GM04503 (cell line): ENCODE measurements at regions not wholly inside any gene's neighbourhood (a gene's known extent, or its start where the extent isn't known, plus 50 kb on each side); places are given as distances from the start of the nearest gene placed in this dataset.

Source experiments
- DNase-seq: peaks from one replicate; pipeline ENCODE4 v3.0.0-alpha.2; 2012; ENCODE audit warnings: low read depth

DNA sequence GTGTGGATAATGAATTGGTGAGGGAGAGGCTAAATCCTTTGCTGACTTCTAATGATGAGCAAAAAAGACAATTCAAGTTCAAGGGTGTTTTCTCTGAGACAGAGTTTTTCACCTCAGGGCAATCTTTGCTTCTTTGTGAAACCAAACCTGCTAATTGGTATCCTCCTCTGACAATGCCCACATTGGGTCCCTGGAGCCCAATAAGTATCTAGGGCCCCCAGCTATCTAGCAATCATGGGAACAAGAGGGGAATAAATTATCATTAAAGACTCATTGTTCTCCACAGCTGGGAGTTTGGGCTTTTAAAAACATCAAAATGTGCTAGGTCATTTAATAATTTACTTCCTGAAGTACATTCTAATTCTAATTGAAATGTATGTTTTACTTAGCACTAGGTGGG is 227.3 kb downstream of the TMEM167A start:
- no peak for DNase-seq

DNA sequence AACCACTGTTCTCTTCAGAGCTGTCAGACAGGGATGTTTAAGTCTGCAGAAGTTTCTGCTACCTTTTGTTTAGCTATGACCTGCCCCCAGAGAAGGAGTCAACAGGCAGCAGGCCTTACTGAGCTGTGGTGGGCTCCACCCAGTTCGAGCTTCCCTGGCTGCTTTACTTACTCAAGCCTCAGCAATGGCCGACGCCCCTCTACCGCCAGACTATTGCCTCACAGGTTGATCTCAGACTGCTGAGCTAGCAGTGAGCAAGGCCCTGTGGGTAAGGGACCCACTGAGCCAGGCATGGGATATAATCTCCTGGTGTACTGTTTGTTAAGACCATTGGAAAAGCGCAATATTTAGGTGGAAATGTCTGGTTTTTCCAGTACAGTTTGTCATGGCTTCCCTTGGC is 229.6 kb downstream of the TMEM167A start:
- DNase-seq: no peak

DNA sequence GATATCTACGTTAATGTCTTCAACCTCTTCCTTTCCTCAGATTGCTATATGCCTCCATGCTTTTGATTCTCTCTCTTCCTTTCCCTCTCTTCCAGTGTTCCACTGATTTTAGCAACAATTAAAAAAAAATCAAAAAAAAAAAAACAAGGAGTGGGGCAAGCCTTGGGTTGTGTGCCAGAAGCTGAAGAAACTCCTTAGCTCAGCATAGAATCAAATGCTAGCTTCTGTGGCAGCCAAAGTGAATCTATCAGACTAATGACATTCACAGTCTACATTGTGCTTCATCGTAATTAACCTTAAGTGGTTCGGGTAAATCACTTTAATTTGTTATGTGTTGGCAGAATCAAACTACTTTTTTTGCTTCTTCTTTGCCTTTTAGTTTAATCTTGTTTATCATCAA is 237.3 kb downstream of the TMEM167A start:
- DNase-seq: no peak

DNA sequence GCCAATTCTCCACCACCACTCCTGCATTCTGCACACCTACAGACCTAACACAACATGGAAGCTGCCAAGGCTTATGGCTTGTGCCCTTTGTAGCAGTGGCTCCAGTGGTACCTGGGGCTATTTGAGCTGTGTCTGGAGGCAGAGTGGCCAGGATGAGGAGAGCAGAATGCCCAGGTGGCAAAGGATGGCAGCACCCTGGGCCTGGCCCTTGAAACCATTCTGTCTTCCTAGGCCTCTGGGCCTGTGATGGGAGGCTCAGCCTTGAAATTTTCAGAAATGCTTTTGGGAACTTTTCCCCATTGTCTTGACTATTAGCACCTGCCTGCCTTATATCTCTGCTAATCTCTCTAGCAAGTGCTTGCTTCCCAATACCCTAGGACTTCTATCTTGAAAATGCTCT is 241.7 kb downstream of the TMEM167A start:
- DNase-seq: no peak

DNA sequence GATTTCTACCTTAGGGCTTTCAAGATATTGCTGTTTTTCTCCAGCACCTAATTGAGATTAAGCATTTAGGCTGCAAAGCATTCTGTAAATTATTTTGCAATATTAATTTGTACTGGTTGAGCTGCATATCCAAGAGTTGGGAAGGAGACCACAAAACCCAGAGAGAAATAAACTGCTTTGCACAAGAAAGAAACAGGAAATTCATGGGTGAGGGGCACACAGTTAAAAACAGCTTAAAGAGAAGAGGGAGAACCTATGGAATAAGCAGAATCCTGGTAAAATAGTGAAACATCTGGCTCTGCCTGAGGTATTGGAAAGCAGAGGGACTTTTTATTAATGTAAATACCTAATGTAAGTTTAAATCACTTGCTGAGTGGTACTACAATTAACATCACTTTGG is 243.0 kb downstream of the TMEM167A start:
- no peak for DNase-seq

DNA sequence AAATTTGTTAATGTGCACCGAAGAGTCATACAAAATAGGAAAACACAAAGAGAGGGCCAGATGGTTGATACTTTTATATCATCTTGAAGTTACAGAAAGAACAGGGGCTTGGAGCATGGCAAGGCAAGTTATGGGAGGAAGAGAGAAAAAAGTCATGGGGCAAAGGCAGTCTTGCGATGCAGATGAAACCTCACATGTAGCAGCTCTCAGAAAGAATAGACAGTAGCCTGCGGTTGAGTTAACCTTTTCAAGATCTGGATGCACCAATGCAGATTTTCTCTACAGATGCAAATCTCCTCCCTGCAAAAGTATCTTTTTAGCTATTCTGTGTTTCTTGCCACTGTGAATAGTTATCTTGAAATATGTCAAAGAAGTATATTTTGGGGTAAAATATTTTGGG is 243.9 kb downstream of the TMEM167A start:
- DNase-seq: no peak

DNA sequence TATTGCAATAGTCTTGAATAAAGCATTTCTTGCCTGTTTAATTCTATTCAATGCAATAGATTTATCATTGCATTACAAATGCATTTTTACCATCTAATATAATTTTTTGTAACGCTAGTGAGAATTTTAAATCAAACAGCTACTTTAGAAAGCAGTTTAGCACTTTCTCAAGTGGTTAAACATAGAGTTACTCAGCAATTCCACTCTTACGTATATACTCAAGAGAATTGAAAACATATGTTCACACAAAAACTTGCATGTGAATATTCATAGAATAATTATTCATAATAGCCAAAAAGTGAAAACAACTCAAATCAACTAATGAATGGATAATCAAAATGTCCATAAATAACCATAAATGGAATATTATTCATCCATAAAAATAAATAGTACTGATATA is 244.7 kb downstream of the TMEM167A start:
- DNase-seq: no peak

DNA sequence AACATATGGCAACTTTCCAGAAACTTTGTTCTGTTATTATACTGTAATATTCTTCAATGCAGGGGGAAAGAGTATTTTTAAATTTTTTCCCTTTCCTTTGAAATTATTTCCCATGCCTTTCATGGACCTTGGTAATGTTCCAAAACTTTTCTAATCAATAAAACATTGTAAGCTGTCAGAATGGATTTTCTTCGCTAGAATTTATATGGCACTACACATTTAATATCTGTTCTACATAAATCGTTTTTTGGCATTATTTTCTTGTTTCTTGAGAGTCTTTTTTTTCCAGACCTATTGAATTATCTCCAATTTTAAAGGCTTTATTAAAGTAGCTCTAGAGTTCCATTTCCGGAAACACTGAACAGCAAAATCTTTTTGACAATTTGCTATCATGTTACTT is 249.0 kb downstream of the TMEM167A start:
- DNase-seq: no peak

DNA sequence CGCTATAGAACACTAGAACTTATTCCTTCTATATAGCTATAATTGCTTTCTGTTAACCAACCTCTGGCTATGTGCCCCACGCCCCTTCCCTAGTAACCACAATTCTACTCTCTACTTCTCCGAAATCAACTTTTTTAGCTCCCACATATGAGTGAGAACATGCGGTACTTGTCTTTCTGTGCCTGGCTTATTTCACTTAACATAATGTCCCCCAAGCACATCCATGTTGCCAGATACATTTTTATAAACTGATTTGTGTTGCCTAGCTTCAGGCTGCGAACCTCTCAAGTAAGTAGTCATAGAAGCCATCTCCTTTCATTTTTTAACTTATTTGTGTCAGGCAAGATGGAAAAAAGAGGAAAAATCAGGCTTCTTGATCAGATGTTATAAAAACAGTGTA is 249.5 kb downstream of the TMEM167A start:
- DNase-seq: no peak

DNA sequence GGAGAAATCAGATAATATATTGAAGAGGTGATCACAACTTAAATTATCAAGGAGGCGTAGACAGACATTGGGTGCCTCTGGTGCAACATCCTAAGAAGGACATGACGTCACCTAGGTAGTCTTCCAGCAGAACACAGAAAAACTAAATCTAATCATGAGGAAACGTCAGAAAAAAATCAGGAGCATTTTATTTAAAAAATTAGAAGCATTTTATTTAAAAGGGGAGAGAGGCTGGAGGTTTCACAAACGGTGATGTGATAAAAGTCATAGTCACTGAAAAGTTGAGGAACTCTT is 254.6 kb downstream of the TMEM167A start:
- DNase-seq: no peak

DNA sequence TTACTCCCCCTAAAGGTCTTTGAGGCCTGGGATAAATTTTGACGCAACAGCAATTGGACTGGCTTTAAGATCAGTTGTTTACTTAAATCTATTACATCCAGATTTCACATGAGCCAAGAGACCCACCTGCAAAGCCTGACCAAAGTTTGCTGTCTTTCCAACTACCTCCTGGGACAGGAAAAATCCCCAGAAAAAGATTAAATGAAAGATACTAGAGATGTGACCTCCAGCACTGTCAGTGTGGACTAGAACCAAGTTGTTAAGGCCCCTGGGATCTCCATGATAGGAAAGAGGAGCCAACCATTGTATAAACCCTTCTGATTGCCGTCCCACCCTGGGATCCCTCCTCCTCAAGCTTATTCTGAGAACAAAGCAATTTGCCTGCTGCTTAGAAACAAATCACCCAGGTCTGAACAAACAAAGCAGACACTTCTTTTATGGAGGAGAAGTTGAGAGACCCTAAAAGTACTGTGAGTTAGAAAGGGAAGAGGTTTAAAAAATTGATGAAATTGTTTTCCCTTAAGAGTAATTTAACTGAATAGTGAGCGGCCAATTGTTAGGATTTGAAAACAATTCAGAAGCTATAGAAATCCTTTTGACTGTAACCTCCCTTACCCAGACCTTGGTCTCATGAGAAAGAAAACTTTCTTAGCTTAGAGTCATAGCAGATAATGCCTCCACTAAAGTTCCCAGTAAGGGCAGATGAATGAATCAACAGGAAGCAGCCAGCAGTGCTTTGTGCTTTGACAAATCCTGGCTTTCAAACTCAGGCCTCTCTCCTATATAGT is 255.2 kb downstream of the TMEM167A start:
- no peak for DNase-seq

DNA sequence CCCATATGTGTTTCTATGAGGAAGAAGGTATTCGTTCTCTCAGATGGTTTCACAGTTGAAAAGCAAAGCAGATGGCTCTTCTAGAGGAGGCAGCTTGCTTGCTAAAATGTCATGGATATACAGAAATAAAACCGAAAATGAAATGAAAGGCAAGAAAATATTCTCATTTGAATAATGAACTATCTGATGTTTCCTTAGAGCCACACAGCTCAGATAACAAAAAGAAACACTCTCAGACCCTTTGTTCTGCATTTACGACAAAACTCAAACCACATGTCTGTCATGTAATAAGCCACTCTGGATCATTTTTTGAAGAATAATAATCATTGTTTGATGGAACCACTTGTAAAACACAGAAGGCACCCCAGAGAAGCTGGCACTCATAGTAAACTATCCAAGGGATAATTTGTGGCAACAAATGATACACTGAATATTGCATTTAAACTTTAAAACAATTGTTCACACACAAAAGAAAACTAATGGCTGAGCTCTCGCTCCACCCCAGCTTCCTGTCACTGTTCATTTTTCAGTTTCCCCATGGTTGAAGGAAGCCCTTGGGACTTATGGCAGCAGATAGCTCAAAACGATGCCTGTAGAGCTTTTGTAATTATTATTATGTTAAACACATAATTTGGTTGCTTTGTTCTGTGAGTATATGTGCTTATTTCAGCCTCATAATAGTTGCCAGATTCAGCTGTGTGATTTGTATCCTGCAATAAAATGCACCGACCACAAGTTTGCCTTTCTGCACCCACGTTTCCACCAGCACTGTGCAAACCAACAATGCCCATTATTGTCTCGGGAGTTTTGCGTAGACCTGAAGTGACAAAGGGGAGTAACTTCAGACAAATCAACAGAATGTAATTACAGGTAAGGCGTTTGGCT is 256.0 kb downstream of the TMEM167A start:
- no peak for DNase-seq

DNA sequence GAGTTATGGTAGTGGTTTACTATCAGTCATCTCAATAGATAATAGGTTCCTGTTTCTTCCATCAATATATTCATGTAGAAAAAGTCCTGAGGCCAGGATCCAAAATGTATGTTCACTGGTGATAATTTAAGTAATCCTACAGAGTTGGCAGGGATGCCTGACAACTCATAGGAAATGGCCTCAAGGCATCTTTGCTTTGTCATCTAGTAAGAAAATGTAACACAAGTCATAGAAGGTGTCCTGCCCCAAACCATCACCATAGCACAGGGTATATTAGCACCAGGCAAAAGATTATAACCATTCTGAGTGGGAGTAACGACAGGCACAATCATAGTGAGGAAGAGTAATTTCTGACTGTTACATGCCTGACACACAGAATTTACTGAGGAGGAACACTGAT is 257.0 kb downstream of the TMEM167A start:
- DNase-seq: no peak

DNA sequence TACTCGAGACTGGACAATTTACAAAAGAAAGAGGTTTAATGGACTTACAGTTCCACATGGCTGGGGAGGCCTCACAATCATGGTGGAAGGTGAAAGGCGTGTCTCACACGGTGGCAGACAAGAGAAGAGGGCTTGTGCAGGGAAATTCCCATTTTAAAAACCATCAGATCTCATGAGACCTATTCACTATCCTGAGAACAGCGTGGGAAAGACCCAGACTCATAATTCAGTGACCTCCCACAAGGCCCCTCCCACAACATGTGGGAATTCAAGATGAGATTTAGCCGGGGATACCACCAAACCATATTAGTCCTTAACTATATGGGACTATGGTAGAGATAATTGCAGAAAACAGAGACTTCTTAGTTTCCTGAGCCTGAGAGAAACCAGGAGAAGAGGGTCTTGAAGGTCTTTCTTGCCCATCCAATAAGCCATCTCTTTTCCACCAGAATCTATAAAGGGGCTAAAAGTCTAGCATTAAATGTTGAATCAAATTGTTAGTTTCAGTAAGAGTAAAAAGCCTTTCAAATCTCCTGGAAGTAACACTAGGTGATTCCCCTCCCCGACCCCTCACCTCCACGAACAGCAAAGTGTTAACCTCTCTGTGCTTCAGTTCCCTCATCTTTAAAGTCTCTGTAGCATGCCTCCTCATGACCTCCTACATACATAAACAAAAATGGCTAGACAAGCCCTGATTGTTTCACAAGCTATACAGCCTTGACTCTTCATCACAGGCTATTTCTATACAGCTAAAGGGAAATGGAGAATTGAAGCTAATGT is 259.1 kb downstream of the TMEM167A start:
- DNase-seq: no peak

DNA sequence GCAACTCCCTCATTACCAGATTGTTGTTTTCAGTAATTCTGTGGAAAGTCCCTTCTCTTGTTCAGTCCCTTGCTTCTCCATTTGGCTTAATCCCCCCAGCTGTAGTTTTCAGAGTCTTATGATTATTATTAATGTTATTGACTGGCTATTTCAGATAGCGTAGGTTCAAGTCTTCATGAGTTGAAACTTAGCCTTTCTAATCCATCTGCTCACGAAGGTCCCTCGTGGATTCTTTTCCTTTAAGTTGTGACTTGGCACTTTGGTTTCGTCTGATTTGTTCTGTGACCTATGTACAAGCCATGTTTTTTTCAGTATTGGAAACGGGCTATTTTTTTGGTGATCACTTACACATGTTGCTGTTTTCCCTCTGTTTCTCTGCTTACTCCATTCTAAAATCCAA is 260.3 kb downstream of the TMEM167A start:
- DNase-seq: no peak

DNA sequence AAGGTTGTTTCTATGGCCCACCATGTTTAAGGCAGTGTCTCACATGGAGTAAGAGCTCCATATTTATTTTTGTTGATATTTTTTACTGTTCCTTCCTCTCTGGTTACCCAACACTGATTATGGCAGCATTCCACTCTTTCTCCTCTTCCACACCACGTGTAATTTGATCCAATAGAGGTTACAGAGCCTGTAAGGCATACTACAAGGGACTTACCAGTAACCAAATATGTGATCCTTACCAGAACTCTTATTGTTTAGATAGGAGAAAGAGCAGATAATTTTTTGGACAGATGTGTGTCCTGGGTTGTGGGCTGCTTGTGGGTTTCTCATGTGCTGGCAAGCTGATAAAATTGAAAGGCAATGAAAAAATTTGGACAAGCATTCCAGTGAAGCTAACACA is 261.3 kb downstream of the TMEM167A start:
- DNase-seq: no peak

DNA sequence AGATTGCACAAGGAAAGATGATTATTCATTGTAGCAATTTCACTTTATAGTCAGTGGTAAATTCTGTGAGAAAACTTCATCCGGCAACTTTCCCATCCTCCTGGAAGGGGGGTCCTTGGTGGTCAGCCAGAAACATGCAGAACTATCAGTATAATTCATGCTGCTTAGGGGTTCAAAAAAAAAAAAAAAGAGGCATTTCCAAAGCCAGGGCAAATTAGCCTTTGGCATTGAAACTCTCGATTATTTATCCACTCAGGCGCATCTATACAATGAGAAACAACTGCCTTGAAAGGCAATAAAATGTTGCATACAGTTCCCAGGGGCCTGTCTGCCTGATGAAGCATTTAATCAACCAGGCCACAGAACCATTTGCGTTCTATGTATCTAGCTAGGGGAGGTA is 263.3 kb downstream of the TMEM167A start:
- DNase-seq: no peak

DNA sequence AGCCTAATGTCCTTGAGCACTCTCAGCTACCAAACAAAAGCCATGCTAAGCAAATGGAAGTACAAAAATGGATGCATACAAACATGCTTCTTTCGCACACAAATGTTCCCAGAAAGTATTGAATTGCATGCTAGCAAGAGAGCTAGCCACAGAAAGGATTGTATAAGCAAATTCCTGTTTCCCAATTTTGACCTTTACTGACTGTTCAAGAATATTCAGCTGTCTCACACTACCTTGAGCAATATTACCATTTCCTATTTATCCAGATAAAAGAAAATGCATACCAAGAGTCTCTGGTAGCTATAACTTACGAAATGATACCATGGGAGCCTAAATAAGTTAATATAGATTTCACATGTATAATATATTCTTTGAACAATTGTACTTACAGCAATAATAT is 264.6 kb downstream of the TMEM167A start:
- DNase-seq: no peak

DNA sequence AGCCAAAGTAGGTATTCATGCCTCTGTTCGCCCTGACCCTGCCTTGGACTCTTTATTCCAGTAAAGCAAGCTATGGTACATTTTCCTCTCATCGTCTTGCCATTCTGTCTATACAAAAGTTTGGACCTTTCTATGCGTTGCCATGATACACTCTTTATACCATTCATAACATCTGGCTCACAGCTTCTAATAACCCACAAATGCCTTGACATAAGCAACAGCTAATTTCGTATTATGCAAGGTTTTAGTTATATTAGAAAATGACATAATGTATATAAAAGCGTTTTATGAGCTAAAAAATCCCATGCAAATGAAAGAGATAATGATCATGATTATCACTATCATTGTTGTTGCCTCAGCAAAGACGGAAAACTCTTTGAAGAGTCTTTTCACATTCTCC is 265.7 kb downstream of the TMEM167A start:
- no peak for DNase-seq

DNA sequence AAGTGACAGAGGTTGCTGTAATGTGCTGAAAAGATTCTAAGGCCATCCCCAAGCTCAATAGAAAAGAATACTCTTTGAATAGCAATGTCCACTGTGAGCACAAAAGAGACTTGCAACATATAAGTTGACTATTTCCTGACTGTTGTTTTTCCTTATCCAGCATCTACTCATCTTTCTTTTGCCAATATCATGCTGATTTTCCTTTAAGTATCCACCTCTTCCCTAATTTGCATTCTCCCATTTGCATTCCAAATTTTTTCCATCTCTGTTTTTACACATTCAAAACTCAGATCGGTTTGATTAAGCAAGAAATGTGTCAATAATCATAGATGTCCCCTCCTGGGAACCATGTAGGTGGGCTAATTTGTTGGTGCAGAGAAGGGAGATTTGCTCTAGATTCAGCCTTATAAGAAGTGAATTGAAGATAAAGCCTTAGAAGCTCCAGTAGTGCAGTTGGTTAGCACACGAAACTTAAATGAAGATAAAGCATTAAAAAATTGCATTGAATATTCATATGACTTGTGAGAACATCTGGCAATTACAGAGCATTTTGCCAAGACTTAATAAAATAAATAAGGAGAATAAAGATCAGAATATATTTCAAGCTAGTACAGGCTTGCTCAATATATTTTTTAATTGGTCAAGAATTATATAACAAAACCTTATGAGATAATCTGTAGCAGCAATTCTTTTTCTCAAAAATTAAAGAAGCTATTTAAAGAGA is 267.6 kb downstream of the TMEM167A start:
- no peak for DNase-seq

DNA sequence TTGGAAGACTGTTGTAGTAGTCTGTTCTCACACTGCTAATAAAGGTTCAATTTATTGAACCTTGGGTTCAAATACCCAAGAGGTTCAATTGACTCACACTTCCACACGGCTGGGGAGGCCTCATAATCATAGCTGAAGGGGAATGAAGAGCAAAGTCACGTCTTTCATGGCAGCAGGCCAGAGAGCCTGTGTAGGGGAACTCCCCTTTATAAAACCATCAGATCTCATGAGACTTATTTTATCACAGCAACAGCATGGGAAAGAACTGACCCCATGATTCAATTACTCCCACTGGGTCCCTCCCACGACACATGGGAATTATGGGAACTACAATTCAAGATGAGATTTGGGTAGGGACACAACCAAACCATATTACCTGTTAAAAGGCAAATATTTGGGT is 268.2 kb downstream of the TMEM167A start:
- DNase-seq: no peak

DNA sequence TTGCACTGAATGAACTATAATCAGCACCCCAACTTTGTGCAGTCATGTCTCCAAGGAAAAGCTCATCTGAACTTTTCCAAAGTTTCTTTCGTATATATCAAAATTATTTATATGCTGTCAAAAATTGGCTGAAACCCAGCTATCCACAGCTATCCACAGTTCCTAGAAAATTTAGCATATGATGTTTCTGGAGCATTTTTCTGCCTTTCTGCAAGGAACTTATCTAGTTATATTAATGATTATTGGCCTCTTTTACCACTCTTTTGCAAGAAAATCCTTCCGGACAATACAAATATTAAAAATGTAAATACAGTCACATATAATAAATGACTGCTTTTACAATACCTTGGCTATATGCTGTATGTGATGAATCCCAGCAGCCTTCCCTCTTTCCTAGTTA is 270.2 kb downstream of the TMEM167A start:
- DNase-seq: no peak
